GM12878 (cell line): ENCODE measurements at regions not wholly inside any gene's neighbourhood (a gene's known extent, or its start where the extent isn't known, plus 50 kb on each side); places are given as distances from the start of the nearest gene placed in this dataset.

Source experiments
- ATAC-seq: fragments of 200-7000 bp; cut with Tn5 transposase; 3 replicates; pipeline ENCODE4 v1.9.1; 2020; ENCODE audit warnings: mild to moderate bottlenecking, moderate library complexity
- BruUV-seq: library from RNA; stranded (reverse); fragments of 400-500 nt; replicated peaks from 2 replicates; lab custom pipeline; 2021; lab: Mats Ljungman, UMichigan
- CTCF ChIA-PET: fragments of 300-600 bp; sonication (Branson Sonifier 250); formaldehyde crosslinking; extraction: SDS; loops from one replicate; lab custom pipeline; 2021; ENCODE audit warnings: inconsistent platforms; lab: Yijun Ruan, JAX
- POLR2A ChIA-PET: fragments of 350-600 bp; formaldehyde crosslinking; extraction: SDS; loops from one replicate; lab custom pipeline; 2021; ENCODE audit warnings: inconsistent platforms; lab: Charles Lee
- RAD21 ChIA-PET: fragments of 300-600 bp; sonication (Branson Sonifier 250); formaldehyde crosslinking; loops from one replicate; lab custom pipeline; 2023; ENCODE audit warnings: antibody characterized with exemption; ENCODE audit not compliant: unreplicated experiment; lab: Charles Lee
- SMC1A ChIA-PET: fragments of 300-600 bp; sonication (Branson Sonifier 250); formaldehyde crosslinking; loops from one replicate; lab custom pipeline; 2023; ENCODE audit not compliant: unreplicated experiment, uncharacterized antibody; lab: Charles Lee
- DNase-seq: peaks from one replicate; pipeline ENCODE4 v3.0.0-alpha.2; 2011; ENCODE audit warnings: low read depth, low spot score
- FAIRE-seq: peaks from 3 replicates; lab custom pipeline; 2011; peaks lifted over from hg19 to GRCh38; lab: Jason Lieb, UNC
- H2AFZ ChIP-seq: 2 replicates; pipeline ENCODE4 v1.6.0; 2011; ENCODE audit warnings: low read depth, low read length, control low read depth; ENCODE audit not compliant: control insufficient read depth
- H3K27ac ChIP-seq: 2 replicates; pipeline ENCODE4 v1.5.1; 2011; ENCODE audit warnings: control low read depth; ENCODE audit not compliant: control insufficient read depth, insufficient read depth
- H3K27me3 ChIP-seq, 2 experiments: replicated peaks in 1 of 2; 2 replicates each; pipeline versions ENCODE4 v1.6.0 to v1.6.1; 2011; ENCODE audit warnings: low read length in 1 of 2; ENCODE audit not compliant: control insufficient read depth in 2 of 2, insufficient read depth in 2 of 2
- H3K36me3 ChIP-seq, 2 experiments: 2 replicates each; pipeline ENCODE4 v1.5.1; 2011; ENCODE audit warnings: low read length in 1 of 2; ENCODE audit not compliant: control insufficient read depth in 2 of 2, insufficient read depth in 2 of 2
- H3K4me1 ChIP-seq: 2 replicates; pipeline ENCODE4 v1.6.1; 2011; ENCODE audit warnings: mild to moderate bottlenecking, low read length, moderate library complexity, mixed read lengths; ENCODE audit not compliant: control insufficient read depth, insufficient read depth
- H3K4me2 ChIP-seq: 2 replicates; pipeline ENCODE4 v1.6.0; 2011; ENCODE audit warnings: control low read depth; ENCODE audit not compliant: control insufficient read depth, insufficient read depth
- H3K4me3 ChIP-seq: fragments of 200-600 bp; sonication (generic); 2 replicates; pipeline ENCODE4 v1.5.1; 2016
- H3K79me2 ChIP-seq: 2 replicates; pipeline ENCODE4 v1.6.0; 2011; ENCODE audit warnings: low read length; ENCODE audit not compliant: control insufficient read depth, insufficient read depth
- H3K9ac ChIP-seq: 2 replicates; pipeline ENCODE4 v1.8.0; 2011; ENCODE audit warnings: low read length, control low read depth, mixed read lengths; ENCODE audit not compliant: control insufficient read depth, insufficient read depth
- H3K9me3 ChIP-seq: replicated peaks from 3 replicates; pipeline ENCODE4 v1.5.1; 2011; ENCODE audit warnings: mild to moderate bottlenecking, low read length; ENCODE audit not compliant: control insufficient read depth, insufficient read depth
- H4K20me1 ChIP-seq: 2 replicates; pipeline ENCODE4 v1.6.0; 2011; ENCODE audit not compliant: control insufficient read depth, insufficient read depth
- GABPA ChIP-seq: IDR thresholded peaks from 2 replicates; pipeline ENCODE4 v1.6.1; 2014; ENCODE audit warnings: antibody characterized with exemption, low read depth, mild to moderate bottlenecking, inconsistent platforms
- HDAC6 ChIP-seq: fragments of 200-600 bp; sonication (generic); IDR thresholded peaks from one replicate; pipeline ENCODE4 v1.8.0; 2017; ENCODE audit warnings: antibody characterized with exemption; ENCODE audit not compliant: unreplicated experiment
- IRF3 ChIP-seq: fragments of 450-650 bp; IDR thresholded peaks from 2 replicates; pipeline ENCODE4 v1.6.1; 2014; ENCODE audit warnings: mild to moderate bottlenecking
- POU2F2 ChIP-seq: IDR thresholded peaks from 3 replicates; pipeline ENCODE4 v1.6.1; 2011; ENCODE audit warnings: low read depth, mild to moderate bottlenecking, low read length, borderline replicate concordance
- PRDM15 ChIP-seq: fragments of 450-650 bp; formaldehyde crosslinking; IDR thresholded peaks from 2 replicates; pipeline ENCODE4 v1.4.0; 2020; ENCODE audit warnings: mild to moderate bottlenecking, moderate library complexity
- RFX5 ChIP-seq: IDR thresholded peaks from 2 replicates; pipeline ENCODE4 v1.6.1; 2011; ENCODE audit warnings: low read depth, low read length, improper control_type of control experiment
- TCF7 ChIP-seq: IDR thresholded peaks from 2 replicates; pipeline ENCODE4 v1.6.1; 2014; ENCODE audit warnings: antibody characterized with exemption, borderline replicate concordance
- whole genome bisulfite sequencing: methylation state at CpG from one replicate; pipeline ENCODE4 v1.1.6; 2016; ENCODE audit warnings: low lambda C conversion rate; ENCODE audit not compliant: insufficient replicate concordance, insufficient coverage; ENCODE audit errors: missing lambda C conversion rate; 5-methylcytosine and 5-hydroxymethylcytosine counted together
- in situ Hi-C: fragments of 300-500 bp; cut with MboI; formaldehyde crosslinking; loops from 9 replicates; pipeline ENCODE4 v1.14.3; 2018; ENCODE audit warnings: mixed read lengths
- intact Hi-C: fragments of 100-400 bp; cut with micrococcal nuclease; formaldehyde crosslinking; loops from one replicate; pipeline ENCODE4 v1.14.2; 2022; ENCODE audit not compliant: unreplicated experiment

DNA sequence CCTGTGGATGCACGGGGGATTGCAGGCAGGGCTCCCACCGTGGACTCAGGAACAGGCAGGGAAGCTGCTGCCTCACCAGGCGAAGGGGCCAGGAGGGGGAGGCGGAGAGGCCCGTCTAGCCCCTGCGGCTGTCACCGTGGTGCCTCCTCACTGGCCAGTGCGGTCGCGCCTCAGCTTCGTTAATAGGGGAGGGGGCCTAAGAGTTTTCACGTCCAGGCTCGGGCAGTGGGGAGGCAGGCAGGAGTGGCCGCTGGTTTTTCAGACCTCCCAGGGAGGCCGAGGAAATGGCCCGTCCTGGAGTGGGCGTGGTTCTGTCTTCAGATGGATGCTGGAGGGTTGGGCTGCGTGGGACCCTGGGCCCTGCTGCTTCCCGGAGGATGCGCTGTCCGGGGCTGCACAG is 91.1 kb upstream of the B3GAT1 start (continued):
- TF ChIP-seq RFX5 (no peak), POU2F2 (no peak), PRDM15 (no peak)

GRCh38 chr11:134502153-134502550 is 90.1 kb upstream of the B3GAT1 start:
- Histone ChIP-seq H3K4me1 (no peaks in the 10 kb centered on the region), H4K20me1 (no peaks in the 10 kb centered on the region), H3K4me3 (no peak overlapping the region), H3K27me3 (no peaks in the 10 kb centered on the region; a peak in 2 of 4 replicates), H3K27ac (no peak overlapping the region), H3K4me2 (no peak overlapping the region), H3K9ac (no peak overlapping the region), H3K36me3 (no peaks in the 10 kb centered on the region), H3K9me3 (no peaks in the 10 kb centered on the region), H3K79me2 (no peaks in the 10 kb centered on the region), H2AFZ (no peak overlapping the region)
- in situ Hi-C loops (no loop called here), intact Hi-C loops (no loop called here)
- ChIA-PET SMC1A (no interaction called here), POLR2A (no interaction called here), RAD21 (no interaction called here), CTCF (no interaction called here)
- BruUV-seq: no TSS peak
- FAIRE-seq: no peak
- no peak for ATAC-seq
- DNase-seq: no peak
- WGBS: 11% methylated on average over 4 of the region's 5 CpGs
- TF ChIP-seq HDAC6 (no peak), GABPA (no peak), IRF3 (no peak), TCF7 (no peak)
